ENCODE measurements at regions not wholly inside any gene's neighbourhood (a gene's known extent, or its start where the extent isn't known, plus 50 kb on each side); places are given as distances from the start of the nearest gene placed in this dataset.
"Not testable (repeated sequence)": the region's sequence is repeated elsewhere in the genome, so short reads cannot be mapped to it uniquely, and the experiment has no call there.

- ATAC-seq (replicated peaks) (no peak), DNase-seq (no peak)
- H3K4me1 Mint-ChIP-seq (ENCODE audit: low read depth in 2 of 2): no peaks in the 10 kb centered on the region
Measured at GRCh38 chr13:34733721-34734120, 208.3 kb upstream of the NBEA start.

GRCh38 chr13:34734932-34735331 lies 207.1 kb upstream of the NBEA start:
- no peak for ATAC-seq (replicated peaks)
- H3K9me3 Mint-ChIP-seq: peaks cover 7 to 14% of the 10 kb centered on the region in 2 donors
- no peak overlapping the region for H3K4me3 Mint-ChIP-seq
- H3K27me3 Mint-ChIP-seq: no peaks in the 10 kb centered on the region
- no peaks in the 10 kb centered on the region for H3K36me3 Mint-ChIP-seq (ENCODE audit: insufficient read depth)
- no peak overlapping the region for H3K27ac Mint-ChIP-seq
- H3K4me1 Mint-ChIP-seq (ENCODE audit: low read depth in 2 of 2): no peaks in the 10 kb centered on the region
- no peak for DNase-seq

More at GRCh38 chr13:34733721-34734120, 208.3 kb upstream of the NBEA start:
- Mint-ChIP-seq H3K9me3 (peaks cover 8 to 17% of the 10 kb centered on the region in 2 donors), H3K36me3 (ENCODE audit: insufficient read depth) (no peaks in the 10 kb centered on the region), H3K4me3 (no peak overlapping the region), H3K27ac (no peak overlapping the region), H3K27me3 (no peaks in the 10 kb centered on the region)

GRCh38 chr13:34738254-34738992 lies 203.6 kb upstream of the NBEA start:
- Mint-ChIP-seq H3K27me3 (no peaks in the 10 kb centered on the region), H3K27ac (no peak overlapping the region), H3K4me1 (ENCODE audit: low read depth in 2 of 2) (no peaks in the 10 kb centered on the region), H3K36me3 (ENCODE audit: insufficient read depth) (no peaks in the 10 kb centered on the region), H3K9me3 (peaks cover 6 to 7% of the 10 kb centered on the region in 2 donors), H3K4me3 (no peak overlapping the region)
- no peak for ATAC-seq (replicated peaks)
- DNase-seq: no peak

- not testable (repeated sequence) for DNase-seq; ATAC-seq (replicated peaks); H3K4me1 Mint-ChIP-seq (ENCODE audit: low read depth in 2 of 2); H3K9me3 Mint-ChIP-seq; H3K27me3 Mint-ChIP-seq; H3K4me3 Mint-ChIP-seq; H3K27ac Mint-ChIP-seq; H3K36me3 Mint-ChIP-seq (ENCODE audit: insufficient read depth)
Measured at GRCh38 chr13:34747056-34747455, 195.0 kb upstream of the NBEA start.

- Mint-ChIP-seq H3K9me3 (peaks cover 3 to 8% of the 10 kb centered on the region in 2 donors), H3K4me1 (ENCODE audit: low read depth in 2 of 2) (no peaks in the 10 kb centered on the region), H3K27ac (no peak overlapping the region), H3K36me3 (ENCODE audit: insufficient read depth) (no peaks in the 10 kb centered on the region), H3K27me3 (no peaks in the 10 kb centered on the region), H3K4me3 (no peak overlapping the region)
- no peak for ATAC-seq (replicated peaks)
- no peak for DNase-seq
Measured at GRCh38 chr13:34747507-34747906, 194.6 kb upstream of the NBEA start.

GRCh38 chr13:34748073-34748472 lies 194.0 kb upstream of the NBEA start:
- ATAC-seq (replicated peaks): no peak

GRCh38 chr13:34748596-34748995 lies 193.5 kb upstream of the NBEA start:
- no peaks in the 10 kb centered on the region for H3K27me3 Mint-ChIP-seq
- no peak for DNase-seq
- no peaks in the 10 kb centered on the region for H3K36me3 Mint-ChIP-seq (ENCODE audit: insufficient read depth)
- no peak overlapping the region for H3K27ac Mint-ChIP-seq
- H3K4me1 Mint-ChIP-seq (ENCODE audit: low read depth in 2 of 2): no peaks in the 10 kb centered on the region
- peaks cover 3 to 8% of the 10 kb centered on the region in 2 donors for H3K9me3 Mint-ChIP-seq
- no peak for ATAC-seq (replicated peaks)
- no peak overlapping the region for H3K4me3 Mint-ChIP-seq

More at GRCh38 chr13:34748073-34748472, 194.0 kb upstream of the NBEA start:
- Mint-ChIP-seq H3K9me3 (peaks cover 3 to 8% of the 10 kb centered on the region in 2 donors), H3K36me3 (ENCODE audit: insufficient read depth) (no peaks in the 10 kb centered on the region), H3K27me3 (no peaks in the 10 kb centered on the region), H3K27ac (no peak overlapping the region), H3K4me1 (ENCODE audit: low read depth in 2 of 2) (no peaks in the 10 kb centered on the region), H3K4me3 (no peak overlapping the region)
- no peak for DNase-seq

GRCh38 chr13:34749046-34749445 lies 193.0 kb upstream of the NBEA start:
- Mint-ChIP-seq H3K4me3 (no peak overlapping the region), H3K9me3 (peaks cover 3 to 8% of the 10 kb centered on the region in 2 donors), H3K27me3 (no peaks in the 10 kb centered on the region), H3K27ac (no peak overlapping the region), H3K4me1 (ENCODE audit: low read depth in 2 of 2) (no peaks in the 10 kb centered on the region), H3K36me3 (ENCODE audit: insufficient read depth) (no peaks in the 10 kb centered on the region)
- ATAC-seq (replicated peaks) (no peak), DNase-seq (no peak)

- ATAC-seq (replicated peaks): no peak
- no peak overlapping the region for H3K27ac Mint-ChIP-seq
- no peaks in the 10 kb centered on the region for H3K4me1 Mint-ChIP-seq (ENCODE audit: low read depth in 2 of 2)
- DNase-seq: no peak
- no peak overlapping the region for H3K4me3 Mint-ChIP-seq
- H3K9me3 Mint-ChIP-seq: peaks cover 0 to 3% of the 10 kb centered on the region in 2 donors
- no peaks in the 10 kb centered on the region for H3K36me3 Mint-ChIP-seq (ENCODE audit: insufficient read depth)
- H3K27me3 Mint-ChIP-seq: no peaks in the 10 kb centered on the region
Measured at GRCh38 chr13:34750078-34750931, 191.8 kb upstream of the NBEA start.

GRCh38 chr13:34751044-34751443 lies 191.0 kb upstream of the NBEA start:
- peaks cover 0 to 3% of the 10 kb centered on the region in 2 donors for H3K9me3 Mint-ChIP-seq
- no peak for ATAC-seq (replicated peaks)
- no peak overlapping the region for H3K4me3 Mint-ChIP-seq
- H3K36me3 Mint-ChIP-seq (ENCODE audit: insufficient read depth): no peaks in the 10 kb centered on the region
- no peak overlapping the region for H3K27ac Mint-ChIP-seq
- DNase-seq: no peak
- H3K4me1 Mint-ChIP-seq (ENCODE audit: low read depth in 2 of 2): no peaks in the 10 kb centered on the region
- no peaks in the 10 kb centered on the region for H3K27me3 Mint-ChIP-seq

GRCh38 chr13:34751492-34751891 lies 190.6 kb upstream of the NBEA start:
- peaks cover 0 to 3% of the 10 kb centered on the region in 2 donors for H3K9me3 Mint-ChIP-seq
- no peaks in the 10 kb centered on the region for H3K36me3 Mint-ChIP-seq (ENCODE audit: insufficient read depth)
- DNase-seq (no peak), ATAC-seq (replicated peaks) (no peak)
- H3K4me3 Mint-ChIP-seq: no peak overlapping the region
- H3K4me1 Mint-ChIP-seq (ENCODE audit: low read depth in 2 of 2): no peaks in the 10 kb centered on the region
- no peak overlapping the region for H3K27ac Mint-ChIP-seq
- H3K27me3 Mint-ChIP-seq: no peaks in the 10 kb centered on the region

- DNase-seq (no peak), ATAC-seq (replicated peaks) (no peak)
- no peaks in the 10 kb centered on the region for H3K27me3 Mint-ChIP-seq
- no peaks in the 10 kb centered on the region for H3K9me3 Mint-ChIP-seq
- no peak overlapping the region for H3K4me3 Mint-ChIP-seq
- no peak overlapping the region for H3K27ac Mint-ChIP-seq
- no peaks in the 10 kb centered on the region for H3K36me3 Mint-ChIP-seq (ENCODE audit: insufficient read depth)
- no peaks in the 10 kb centered on the region for H3K4me1 Mint-ChIP-seq (ENCODE audit: low read depth in 2 of 2)
Measured at GRCh38 chr13:34752283-34752960, 189.6 kb upstream of the NBEA start.

GRCh38 chr13:34756136-34756535 lies 185.9 kb upstream of the NBEA start:
- Mint-ChIP-seq H3K9me3 (peaks cover 0 to 7% of the 10 kb centered on the region in 2 donors), H3K27ac (no peak overlapping the region), H3K36me3 (ENCODE audit: insufficient read depth) (no peaks in the 10 kb centered on the region), H3K27me3 (no peaks in the 10 kb centered on the region), H3K4me1 (ENCODE audit: low read depth in 2 of 2) (no peaks in the 10 kb centered on the region), H3K4me3 (no peak overlapping the region)
- DNase-seq (no peak), ATAC-seq (replicated peaks) (no peak)

Data from effector memory CD8-positive, alpha-beta T cell (primary cell).